ENCODE measurements at regions not wholly inside any gene's neighbourhood (a gene's known extent, or its start where the extent isn't known, plus 50 kb on each side); places are given as distances from the start of the nearest gene placed in this dataset.

DNA sequence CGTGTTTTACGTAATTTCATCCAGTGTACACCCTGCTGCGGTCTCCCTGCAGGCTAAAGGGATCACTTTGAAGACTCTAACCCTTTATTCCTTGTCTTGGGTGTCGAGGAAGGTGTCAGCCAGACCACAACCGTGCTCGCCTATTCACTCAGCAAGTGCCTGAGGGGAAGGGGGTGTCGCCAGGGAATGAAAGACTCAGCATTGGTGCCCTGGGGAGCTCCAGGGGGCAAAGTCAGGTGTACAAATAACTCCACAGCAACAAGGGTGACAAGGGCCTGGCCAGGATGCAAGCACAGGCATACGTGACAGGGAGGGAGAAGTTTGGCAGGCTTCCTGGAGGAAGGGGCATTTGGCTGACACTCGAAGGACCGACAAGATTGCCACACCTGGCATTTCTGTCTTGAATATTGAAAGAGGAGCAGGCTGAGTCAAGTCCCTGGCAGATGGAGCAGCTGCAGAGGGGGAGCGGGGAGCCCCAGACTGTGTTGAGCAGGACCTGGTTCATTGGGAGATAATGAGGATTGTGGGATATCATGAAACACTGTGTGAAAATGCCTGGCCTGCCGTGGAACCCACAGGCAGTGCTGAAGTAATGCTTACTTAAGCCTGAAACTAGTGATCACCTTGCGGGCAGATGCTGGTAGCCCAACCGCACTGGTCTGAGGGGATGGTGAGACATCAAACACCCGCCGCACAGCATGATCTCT is 93.9 kb downstream of the RHOB start:
- DNase-seq (ENCODE audit: low read depth) = no peak

DNA sequence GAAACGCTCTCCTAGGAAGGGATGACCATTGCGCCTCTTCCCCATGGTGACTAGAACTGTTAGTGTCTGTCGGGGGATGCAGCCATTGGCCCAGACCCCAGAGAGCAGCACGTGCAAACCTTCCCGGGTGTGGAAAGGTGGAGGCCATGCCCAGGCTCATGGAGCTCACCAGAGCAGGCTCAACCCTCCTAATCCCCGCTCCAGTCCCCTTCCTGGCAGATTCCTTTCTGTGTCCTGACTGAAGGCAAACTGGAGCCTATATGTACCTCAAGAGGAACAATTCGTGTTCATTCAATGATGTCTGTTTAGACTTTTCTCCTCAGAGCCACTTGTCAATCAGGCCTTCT is 94.4 kb downstream of the RHOB start:
- no peak for DNase-seq (ENCODE audit: low read depth)

- DNase-seq (ENCODE audit: low read depth) = no peak
Measured at GRCh38 chr2:20541651-20542050, 94.8 kb downstream of the RHOB start.

DNA sequence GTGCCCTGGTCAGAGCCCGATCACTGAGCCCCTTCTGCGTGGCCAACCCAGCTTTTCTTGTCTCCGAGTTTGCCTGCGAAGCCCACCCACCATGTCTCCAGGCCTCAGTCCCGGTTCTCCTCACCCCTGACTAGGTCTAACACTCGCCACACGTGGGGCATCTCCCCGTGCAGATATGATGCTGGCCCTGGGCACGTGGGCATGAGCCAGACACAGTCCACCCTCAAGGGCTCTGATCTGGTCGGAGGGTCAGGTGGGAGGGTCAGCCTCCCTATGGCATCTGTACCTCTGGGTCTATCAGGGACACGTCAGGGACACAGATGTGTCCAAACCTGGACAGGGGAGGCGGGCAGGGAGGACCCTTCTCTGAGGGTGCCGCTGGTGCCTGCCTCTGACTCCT is 95.4 kb downstream of the RHOB start:
- no peak for DNase-seq (ENCODE audit: low read depth)

GRCh38 chr2:20542746-20543468 is 96.0 kb downstream of the RHOB start:
- no peak for DNase-seq (ENCODE audit: low read depth)

DNA sequence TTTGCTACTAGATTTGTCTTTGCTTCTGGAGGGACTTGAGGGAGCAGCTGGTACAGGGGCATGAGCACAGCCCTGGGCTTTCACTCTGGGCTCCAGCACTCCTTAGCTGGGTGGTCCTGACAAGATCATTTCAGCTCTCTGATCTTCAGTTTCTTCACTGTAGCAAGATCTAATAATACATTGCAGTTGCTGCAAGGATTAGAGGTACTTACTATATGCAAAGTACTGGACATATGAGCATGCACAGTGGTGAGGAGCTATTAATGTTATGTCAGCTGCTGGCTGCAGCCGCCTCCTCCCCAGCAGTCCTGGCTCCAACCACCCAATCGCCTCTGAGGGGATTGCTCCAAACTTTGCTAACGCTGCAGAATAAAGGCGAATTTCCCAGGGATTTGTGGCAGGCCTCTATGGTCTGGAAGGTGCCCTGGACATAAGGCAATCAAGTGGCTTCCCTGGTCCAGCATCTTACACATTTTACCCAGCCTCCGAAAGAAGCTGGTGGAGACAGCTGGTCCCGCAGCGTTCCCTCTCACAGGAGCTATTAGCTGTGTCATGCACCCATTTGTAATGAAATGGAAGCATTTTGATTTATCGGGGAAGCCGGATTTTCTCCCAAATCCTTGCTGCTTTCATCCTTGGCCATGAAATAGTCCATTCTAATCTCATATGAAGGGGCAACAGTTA is 96.7 kb downstream of the RHOB start:
- DNase-seq (ENCODE audit: low read depth) = no peak

- DNase-seq (ENCODE audit: low read depth) = no peak
Measured at GRCh38 chr2:20544153-20544747, 97.4 kb downstream of the RHOB start.

GRCh38 chr2:20549144-20549543 is 101.8 kb downstream of the HS1BP3 start:
- DNase-seq (ENCODE audit: low read depth) = no peak

- DNase-seq (ENCODE audit: low read depth) = no peak
Measured at GRCh38 chr2:20549691-20550348, 101.1 kb downstream of the HS1BP3 start.

DNA sequence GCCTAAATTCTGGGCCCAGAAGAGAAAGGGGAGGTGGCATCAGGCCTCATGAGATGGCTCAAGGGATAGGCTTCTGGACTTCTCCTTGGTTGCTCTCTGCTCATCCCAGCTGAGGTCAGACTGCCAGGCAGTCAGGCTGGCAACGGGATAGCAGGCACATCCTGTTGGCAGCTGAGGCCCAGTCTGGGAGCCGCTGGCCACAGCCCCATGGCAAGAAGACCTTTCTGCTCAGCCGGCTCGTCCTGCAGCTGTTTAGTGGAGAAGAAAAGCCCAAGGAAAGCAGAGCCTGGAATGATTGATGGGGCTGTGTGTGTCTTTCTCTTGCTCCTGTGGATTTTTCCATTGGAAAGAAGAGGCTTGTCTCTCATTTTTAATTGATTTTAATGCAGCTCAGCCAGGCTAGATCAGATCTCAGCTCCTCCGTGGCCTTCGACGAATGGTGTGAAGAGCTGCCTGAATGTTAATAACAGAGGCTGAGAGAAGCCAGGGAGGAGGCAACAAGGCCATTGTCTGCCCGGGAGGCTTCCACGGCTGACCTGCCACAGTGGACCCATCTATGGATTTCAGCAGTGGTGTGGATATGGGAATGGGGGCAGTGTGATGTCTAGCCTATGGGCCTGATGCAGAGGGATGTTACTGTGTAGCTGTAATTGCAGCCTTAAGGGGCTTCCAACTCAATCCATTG is 99.5 kb downstream of the HS1BP3 start:
- DNase-seq (ENCODE audit: low read depth) = no peak

GRCh38 chr2:20551945-20552328 is 99.0 kb downstream of the HS1BP3 start:
- DNase-seq (ENCODE audit: low read depth) = no peak

DNA sequence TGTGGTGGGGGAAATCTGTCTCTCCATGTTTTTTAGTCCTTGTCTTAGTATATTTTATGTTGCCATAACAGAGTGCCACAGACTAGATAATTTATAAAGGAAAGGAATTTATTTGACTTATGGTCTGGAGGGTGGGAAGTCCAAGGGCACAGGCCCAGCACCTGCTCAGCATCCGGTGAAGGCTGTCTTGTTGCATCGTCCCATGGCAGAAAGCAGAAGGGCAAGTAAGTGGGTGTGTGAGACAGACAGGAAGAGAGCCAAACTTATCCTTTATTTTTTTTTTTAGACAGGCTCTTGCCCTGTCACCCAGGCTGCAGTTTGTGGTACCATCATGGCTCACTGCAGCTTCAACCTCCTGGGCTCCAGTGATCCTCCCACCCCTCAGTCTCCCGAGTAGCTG is 98.1 kb downstream of the HS1BP3 start:
- no peak for DNase-seq (ENCODE audit: low read depth)

- no peak for DNase-seq (ENCODE audit: low read depth)
Measured at GRCh38 chr2:20553580-20553979, 97.3 kb downstream of the HS1BP3 start.

DNA sequence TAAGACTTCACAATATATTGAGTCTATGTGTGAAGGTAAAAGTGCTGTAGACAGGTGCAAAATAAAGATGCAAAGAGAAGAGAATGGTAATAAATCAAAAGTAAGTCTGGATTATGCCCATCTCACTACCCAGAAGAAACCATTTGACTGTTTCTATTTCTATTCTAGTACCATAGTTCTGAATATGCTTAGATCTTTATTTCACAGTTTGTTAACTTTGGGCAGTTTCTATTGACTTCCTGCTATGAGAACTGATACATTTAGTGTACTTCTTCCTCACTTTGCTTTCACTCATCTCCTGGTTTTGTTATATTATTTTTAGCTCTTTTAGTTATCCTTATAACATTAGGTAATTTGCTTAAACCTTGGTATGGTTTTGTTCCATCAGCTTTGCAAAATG is 94.9 kb downstream of the HS1BP3 start:
- no peak for DNase-seq (ENCODE audit: low read depth)

DNA sequence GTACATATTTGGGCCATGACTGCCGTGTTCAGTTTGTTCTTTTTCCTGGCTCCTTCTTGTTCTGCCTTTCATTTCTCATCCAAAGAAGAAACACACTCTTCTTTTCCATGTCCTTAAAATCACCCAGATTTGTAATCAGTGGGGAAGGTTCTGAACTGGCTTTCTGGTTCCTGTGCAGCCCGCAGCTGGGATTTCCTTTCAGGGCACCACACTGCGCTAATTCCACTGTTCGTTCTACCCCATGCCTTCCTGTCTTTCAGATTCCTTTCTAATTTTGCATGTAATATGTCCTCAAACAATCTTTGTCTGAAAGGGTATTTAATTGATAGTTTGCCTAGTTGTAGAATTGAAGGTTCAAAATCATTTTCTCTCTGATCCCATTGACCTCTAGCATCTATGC is 94.1 kb downstream of the HS1BP3 start:
- DNase-seq (ENCODE audit: low read depth) = no peak

DNA sequence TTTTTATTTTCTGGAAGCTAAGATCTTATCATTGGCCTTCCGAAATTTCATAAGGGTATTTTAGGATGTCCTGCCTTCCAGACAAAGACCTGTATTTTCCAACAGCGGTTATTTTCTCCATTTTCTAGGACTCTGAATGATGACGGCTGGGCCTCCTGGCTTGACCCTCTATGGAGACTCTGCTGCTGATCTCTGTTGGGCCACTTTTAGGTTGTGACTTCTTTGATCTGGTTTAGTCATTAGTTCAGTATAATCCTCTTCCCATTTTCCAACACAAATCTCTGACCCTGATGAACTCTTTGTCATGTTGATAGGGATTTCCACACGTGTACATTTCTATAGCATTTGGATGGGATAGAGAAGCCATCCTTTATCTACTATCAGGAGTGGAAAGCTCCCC is 93.7 kb downstream of the HS1BP3 start:
- no peak for DNase-seq (ENCODE audit: low read depth)

- no peak for DNase-seq (ENCODE audit: low read depth)
Measured at GRCh38 chr2:20557635-20558034, 93.3 kb downstream of the HS1BP3 start.

- DNase-seq (ENCODE audit: low read depth) = no peak
Measured at GRCh38 chr2:20558391-20559150, 92.3 kb downstream of the HS1BP3 start.

DNA sequence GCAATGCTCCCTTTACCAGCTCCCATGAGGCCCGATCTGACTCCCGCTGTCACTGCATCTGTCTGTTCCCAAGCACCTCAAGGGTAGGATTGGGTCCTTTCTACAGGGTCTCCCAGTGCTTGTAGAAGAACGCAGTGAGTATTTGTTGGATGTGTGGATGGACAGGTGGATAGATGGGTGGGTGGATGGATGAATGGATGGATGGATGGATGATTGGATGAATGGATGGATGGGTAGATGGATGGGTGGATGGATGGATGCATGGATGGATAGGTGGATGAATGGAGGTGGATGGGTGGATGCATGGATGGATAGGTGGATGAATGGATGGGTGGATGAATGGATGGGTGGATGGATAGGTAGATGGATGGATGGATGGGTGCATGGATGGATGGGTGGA is 91.6 kb downstream of the HS1BP3 start:
- DNase-seq (ENCODE audit: low read depth) = no peak

DNA sequence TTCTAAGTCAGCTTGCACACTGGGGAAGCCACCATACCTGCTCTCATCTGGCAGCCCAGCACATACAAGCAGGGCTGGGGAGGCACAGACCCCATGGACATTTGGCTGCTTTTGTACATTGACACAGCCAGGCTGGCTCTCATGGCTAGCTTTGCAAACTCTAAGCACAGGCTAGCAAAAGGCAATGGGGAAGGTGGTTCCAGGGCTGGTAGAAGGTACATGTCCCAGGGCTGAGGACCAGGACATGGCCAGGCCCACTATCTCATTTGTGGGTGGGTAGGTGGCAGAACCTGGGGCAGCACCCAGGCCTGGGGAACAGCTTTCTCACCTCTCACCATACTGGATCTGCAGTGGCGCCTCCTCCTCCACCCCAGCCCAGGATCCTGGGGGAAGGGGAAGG is 90.9 kb downstream of the HS1BP3 start:
- DNase-seq (ENCODE audit: low read depth) = no peak
